NCI-H2029 (cell line): ENCODE measurements at regions not wholly inside any gene's neighbourhood (a gene's known extent, or its start where the extent isn't known, plus 50 kb on each side); places are given as distances from the start of the nearest gene placed in this dataset.
A peak's percentile ranks its signal among the peaks of the same experiment; 100 is the strongest.
"Not testable (repeated sequence)": the region's sequence is repeated elsewhere in the genome, so short reads cannot be mapped to it uniquely, and the experiment has no call there.

Experiments used
- DNase-seq: peaks from one replicate; lab custom pipeline; 2025; lab: John Stamatoyannopoulos, UW

- no peak for DNase-seq
Observed at GRCh38 chr10:21406595-21407193, 118.8 kb downstream of the SKIDA1 start.

- DNase-seq, result no peak
Observed at GRCh38 chr10:21405981-21406380, 119.5 kb downstream of the SKIDA1 start.

GRCh38 chr10:21403256-21404015 lies 122.0 kb downstream of the SKIDA1 start:
- no peak for DNase-seq

GRCh38 chr10:21402606-21403083 lies 122.8 kb downstream of the SKIDA1 start:
- no peak for DNase-seq

GRCh38 chr10:21401196-21401595 lies 124.3 kb downstream of the SKIDA1 start:
- DNase-seq, result no peak

GRCh38 chr10:21399392-21400035 lies 126.0 kb downstream of the SKIDA1 start:
- peak; percentile 64 for DNase-seq

GRCh38 chr10:21398563-21399231 lies 126.8 kb downstream of the SKIDA1 start:
- DNase-seq, result no peak

- no peak for DNase-seq
Observed at GRCh38 chr10:21396889-21397288, 128.6 kb downstream of the SKIDA1 start.

GRCh38 chr10:21393931-21394330 lies 131.6 kb downstream of the SKIDA1 start:
- no peak for DNase-seq

GRCh38 chr10:21388589-21388988 lies 136.9 kb downstream of the SKIDA1 start:
- DNase-seq, result no peak

- DNase-seq, result no peak
Observed at GRCh38 chr10:21387868-21388267, 137.6 kb downstream of the SKIDA1 start.

GRCh38 chr10:21385996-21386585 lies 139.4 kb downstream of the SKIDA1 start:
- DNase-seq, result no peak

- DNase-seq, result no peak
Observed at GRCh38 chr10:21385536-21385935, 139.9 kb downstream of the SKIDA1 start.

- DNase-seq, result no peak
Observed at GRCh38 chr10:21379143-21379542, 146.3 kb downstream of the SKIDA1 start.

- not testable (repeated sequence) for DNase-seq
Observed at GRCh38 chr10:21375274-21375673, 150.2 kb downstream of the SKIDA1 start.

- not testable (repeated sequence) for DNase-seq
Observed at GRCh38 chr10:21373881-21374280, 151.6 kb downstream of the SKIDA1 start.

- DNase-seq, result peak; percentile 24
Observed at GRCh38 chr10:21372651-21373410, 152.7 kb downstream of the SKIDA1 start.

- DNase-seq, result no peak
Observed at GRCh38 chr10:21369697-21370096, 155.8 kb downstream of the SKIDA1 start.

- DNase-seq, result no peak
Observed at GRCh38 chr10:21368728-21369425, 156.6 kb downstream of the SKIDA1 start.

GRCh38 chr10:21368022-21368582 lies 157.4 kb downstream of the SKIDA1 start:
- no peak for DNase-seq
